ENCODE measurements at regions not wholly inside any gene's neighbourhood (a gene's known extent, or its start where the extent isn't known, plus 50 kb on each side); places are given as distances from the start of the nearest gene placed in this dataset.

DNA sequence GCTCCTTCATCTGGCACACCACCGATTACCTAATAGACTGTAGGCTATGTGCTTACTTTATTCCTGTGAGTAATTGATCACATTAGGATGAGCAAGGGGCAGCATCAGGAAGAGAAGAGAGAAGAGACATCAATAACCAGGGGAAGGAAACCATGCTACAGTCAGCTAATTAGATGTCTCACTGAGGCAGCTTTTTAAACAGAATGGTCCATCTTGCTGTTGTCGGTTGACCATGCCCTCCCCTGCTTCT, 278.4 kb downstream of the RPLP1 start:
- TF ChIP-seq, protein P1, sequence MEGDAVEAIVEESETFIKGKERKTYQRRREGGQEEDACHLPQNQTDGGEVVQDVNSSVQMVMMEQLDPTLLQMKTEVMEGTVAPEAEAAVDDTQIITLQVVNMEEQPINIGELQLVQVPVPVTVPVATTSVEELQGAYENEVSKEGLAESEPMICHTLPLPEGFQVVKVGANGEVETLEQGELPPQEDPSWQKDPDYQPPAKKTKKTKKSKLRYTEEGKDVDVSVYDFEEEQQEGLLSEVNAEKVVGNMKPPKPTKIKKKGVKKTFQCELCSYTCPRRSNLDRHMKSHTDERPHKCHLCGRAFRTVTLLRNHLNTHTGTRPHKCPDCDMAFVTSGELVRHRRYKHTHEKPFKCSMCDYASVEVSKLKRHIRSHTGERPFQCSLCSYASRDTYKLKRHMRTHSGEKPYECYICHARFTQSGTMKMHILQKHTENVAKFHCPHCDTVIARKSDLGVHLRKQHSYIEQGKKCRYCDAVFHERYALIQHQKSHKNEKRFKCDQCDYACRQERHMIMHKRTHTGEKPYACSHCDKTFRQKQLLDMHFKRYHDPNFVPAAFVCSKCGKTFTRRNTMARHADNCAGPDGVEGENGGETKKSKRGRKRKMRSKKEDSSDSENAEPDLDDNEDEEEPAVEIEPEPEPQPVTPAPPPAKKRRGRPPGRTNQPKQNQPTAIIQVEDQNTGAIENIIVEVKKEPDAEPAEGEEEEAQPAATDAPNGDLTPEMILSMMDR (conservative IDR thresholded peaks at IDR 0.05; ENCODE audit: low read length) = no peak
- no peak for TF ChIP-seq EZH2phosphoT487 (IDR thresholded peaks at IDR 0.05; ENCODE audit: borderline replicate concordance)

Data from Loucy (cell line).